NCI-H2171 treated with DMSO at 0.1 percent for 48 hours (cell line): ENCODE measurements at regions not wholly inside any gene's neighbourhood (a gene's known extent, or its start where the extent isn't known, plus 50 kb on each side); places are given as distances from the start of the nearest gene placed in this dataset.
"Not testable (repeated sequence)": the region's sequence is repeated elsewhere in the genome, so short reads cannot be mapped to it uniquely, and the experiment has no call there.

Experiments
- DNase-seq: peaks from one replicate; lab custom pipeline; 2025; lab: John Stamatoyannopoulos, UW

DNA sequence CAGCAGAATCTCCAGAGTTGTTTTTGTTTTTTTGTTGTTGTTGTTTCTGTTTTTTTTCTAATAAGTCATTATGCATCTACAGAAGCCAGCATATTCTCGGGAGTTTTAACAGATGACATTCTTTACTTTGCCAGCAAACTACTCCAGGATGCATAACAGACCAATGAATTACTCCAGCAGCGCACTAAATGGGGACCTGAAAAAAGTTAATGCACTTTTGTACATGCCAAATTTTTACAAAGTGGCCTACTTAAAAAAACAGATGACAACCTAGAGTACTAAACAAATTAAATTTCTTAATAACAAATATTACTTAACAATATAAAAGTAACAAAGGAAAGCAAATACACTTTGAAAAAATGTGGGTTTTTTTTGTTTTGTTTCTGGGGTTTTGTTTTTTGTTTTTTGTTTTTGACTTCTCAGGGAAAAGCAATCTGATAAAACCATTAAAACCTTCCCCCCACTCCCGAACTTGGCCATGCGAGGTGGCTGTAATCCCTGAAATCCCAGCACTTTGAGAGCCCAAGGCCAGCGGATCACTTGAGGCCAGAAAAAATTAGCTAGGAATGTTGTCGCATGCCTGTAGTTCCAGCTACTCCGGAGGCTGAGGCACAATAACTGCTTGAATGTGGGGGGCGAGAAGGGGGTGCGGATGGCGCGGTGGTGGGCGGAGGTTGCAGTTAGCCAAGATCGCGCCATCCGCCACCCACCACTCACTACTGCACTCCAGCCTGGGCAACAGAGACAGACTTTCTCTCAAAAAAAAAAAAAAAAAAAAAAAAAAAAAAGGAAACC lies 352.4 kb downstream of the CETN3 start:
- DNase-seq, result no peak

DNA sequence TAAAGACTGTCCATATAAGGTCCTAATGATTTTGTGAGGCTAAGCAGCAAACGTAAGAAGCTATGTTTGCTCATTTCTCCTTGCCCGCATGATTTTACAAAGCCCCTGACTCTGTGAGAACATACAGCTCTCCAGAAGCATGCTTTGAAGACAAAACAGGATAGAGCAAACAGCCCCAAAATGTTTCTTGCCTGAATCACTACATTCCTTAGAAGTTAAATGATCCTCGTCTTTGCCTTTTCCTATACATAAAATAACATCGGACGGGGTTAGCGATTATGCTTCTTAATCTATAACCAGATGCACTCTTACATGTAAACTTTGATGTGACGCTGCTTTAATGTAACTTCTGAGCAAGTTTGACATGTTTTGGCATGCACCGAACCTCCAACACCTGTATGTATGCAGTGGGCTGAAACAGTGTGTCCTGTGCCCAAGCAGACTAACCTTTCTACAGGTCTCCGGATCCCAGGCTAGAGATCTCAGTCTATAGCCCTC lies 353.7 kb downstream of the CETN3 start:
- DNase-seq, result no peak

DNA sequence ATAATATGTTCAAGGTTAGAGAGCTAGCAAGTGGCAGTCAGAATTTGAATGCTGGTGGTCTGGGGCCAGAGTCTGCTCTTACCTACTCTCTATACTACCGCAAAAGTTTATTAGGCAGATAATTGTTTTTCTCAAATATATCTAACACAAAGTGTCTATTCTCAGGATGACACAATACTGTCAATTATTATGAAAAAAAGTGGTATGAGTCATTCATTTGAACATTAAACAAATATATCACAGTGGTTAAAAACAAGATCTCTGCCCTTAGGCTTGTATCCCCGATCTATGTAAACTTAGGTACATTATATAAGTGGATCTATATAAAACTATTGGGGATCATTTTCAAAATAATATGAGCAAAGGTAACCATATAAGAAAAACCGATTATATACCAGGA lies 354.9 kb downstream of the CETN3 start:
- no peak for DNase-seq

DNA sequence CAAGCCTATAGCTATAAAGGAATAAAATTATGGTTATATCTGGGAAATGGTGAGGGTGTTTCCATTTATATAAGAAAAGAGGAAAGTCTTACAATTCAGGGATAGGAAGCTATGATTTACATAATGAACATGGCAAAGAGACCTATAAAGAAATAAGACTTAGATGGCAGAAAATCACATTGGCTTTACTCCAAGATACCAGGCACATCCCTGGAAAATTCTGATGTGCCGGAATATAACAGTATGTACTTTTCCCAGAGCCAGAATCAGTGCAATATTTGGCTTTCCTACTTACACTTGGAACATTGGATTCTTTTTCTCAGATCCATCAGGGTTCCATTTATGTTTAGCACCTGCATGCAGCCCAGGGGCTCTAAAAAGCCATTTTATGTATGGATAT lies 357.8 kb downstream of the CETN3 start:
- no peak for DNase-seq

DNA sequence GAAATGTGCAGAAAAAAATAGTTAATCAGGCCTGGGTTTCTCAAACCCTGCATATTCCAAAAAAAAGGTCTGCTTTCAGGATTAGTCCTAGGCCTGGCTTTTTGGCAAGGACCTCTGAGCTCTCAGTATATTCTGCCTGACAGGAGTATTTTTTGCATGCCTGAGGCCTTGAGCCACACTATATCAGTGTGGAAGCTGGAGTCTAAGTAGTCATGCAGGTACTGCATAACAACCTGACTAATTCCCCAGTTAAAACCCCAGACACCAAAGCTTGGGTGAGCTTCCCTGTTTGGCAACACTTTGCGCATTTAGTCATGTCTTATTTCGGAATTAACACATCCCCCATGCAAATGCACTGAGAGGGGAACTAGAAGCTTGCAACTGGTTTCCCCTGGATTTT lies 359.5 kb downstream of the CETN3 start:
- no peak for DNase-seq

DNA sequence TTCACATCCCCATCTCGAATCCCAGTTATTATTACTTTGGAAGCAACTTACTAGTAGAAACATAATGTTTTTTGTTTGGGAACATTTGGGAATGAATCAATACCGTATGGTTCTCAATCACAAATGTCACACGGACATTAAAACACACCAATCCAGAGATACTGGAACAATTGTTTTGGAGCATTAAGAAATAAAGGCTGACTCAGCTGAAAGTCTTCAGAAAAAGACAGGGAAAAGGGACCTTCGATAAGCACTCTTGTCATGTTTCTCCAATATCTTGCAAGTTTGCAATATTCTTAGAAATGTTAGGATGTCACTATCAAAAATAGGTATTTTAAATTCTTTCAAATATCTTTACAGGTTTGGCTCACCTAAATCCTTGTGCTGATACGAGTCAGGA lies 362.4 kb downstream of the CETN3 start:
- DNase-seq, result no peak

DNA sequence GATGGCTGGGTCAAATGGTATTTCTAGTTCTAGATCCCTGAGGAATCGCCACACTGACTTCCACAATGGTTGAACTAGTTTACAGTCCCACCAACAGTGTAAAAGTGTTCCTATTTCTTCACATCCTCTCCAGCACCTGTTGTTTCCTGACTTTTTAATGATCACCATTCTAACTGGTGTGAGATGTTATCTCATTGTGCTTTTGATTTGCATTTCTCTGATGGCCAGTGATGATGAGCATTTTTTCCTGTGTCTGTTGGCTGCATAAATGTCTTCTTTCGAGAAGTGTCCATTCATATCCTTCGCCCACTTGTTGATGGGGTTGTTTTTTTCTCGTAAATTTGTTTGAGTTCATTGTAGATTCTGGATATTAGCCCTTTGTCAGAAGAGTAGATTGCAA lies 369.5 kb downstream of the CETN3 start:
- DNase-seq, result not testable (repeated sequence)

DNA sequence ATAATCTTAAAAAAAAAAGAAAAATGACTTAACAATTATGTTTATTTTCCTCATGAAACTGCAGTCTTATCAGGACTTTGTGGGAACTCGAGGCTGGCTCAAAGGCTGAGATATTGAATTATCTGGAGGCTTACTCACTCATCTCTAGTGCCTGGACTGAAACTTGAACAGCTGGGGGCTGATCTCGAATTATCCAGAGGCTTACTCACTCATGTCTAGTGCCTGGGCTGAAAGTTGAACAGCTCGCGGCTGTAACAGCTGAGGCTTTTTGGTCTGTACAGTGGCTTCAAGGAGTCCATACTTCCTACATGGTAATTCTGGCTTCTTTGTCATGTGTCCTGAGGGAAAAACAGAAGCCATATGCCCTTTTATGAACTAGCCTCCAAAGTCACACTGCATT lies 371.9 kb downstream of the CETN3 start:
- no peak for DNase-seq

DNA sequence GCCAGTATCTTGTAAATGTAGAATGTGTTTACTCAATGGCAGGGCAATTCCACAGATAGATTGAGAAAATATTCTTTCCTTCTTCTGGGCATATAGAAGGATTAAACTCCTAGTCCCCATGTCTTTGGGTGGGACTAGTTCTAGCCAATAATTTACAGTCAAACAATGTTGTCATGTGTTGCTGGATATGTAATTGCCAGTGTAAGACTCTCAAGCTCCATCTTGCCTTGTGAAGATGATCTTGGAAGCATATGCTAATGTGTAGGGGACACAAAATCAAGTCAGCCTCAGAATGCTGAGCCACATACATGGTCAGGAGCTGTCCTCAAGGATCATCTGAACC lies 386.9 kb downstream of the CETN3 start:
- DNase-seq, result no peak

DNA sequence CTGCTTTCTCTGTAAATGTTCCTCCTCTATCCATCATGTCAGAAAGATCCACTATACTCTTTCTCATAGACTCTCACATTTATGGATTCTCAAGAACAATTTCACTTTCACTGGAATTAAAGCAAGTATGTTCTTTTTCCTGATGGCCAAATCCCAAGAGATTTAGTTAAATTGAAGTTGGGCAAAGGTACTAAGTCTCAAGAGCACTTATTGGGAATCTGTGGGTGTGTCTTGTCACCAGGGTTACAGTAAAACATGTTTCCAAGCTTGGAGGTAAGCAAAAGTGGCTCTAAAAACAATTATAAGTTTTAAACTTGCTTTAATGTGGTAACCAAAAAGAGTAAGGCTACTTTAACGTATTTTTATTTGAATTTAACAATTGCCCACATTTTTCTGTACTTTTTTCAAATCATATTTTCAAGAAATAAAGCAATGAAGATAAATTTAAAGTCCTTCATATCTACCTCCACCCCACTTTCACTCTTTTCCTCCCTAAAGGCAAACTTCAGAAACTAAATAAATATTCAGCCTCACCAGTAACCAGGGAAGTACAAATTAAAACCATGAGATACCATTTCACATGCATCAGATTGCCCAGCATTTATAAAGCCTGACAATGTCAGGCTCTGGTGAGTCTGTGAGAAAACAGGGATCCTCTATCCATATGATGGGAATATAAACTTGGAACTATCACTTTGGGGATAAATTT lies 387.4 kb downstream of the CETN3 start:
- no peak for DNase-seq

DNA sequence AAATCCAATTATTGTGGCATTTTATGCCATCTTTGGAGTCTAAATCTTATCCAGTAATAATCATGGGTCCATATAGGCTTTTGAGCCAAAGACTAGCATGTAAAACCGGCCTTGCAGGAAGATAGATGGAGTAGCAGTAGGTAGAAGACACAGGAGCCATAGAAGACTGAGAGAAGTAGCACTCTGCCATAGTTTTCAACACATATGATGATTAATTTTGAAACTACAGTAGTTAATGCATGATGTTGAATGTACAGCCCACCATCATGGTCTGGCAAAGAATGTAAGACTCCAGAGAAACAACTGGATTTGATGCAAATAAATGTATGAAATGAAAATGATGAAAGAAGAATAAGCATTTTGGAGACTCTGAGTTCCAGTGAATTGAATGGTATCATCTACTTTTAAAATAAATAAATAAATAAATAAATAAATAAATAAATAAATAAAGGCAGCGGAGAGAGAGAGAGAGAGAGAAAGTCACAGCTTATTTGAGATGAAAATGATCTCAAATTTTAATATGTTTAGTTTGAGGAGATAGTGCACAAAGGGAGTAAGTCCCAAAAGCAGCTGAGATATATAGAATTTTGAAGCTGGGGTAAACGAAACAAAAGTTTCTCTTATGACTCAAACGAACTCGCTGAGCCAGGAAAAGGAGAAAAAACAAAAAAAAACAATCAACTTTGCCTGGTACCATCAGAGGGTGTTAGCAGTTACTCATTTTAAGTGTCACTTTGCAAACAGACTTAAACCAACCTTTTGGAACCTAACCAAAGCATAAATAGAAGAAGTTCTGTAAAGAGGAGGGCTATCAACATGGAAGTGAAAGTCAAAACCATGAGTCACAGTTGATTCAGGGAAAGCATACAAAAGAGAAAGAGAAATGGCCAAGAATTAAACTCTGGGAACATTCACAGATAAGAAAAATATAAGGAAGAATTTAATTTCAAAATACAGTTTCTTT lies 388.7 kb downstream of the CETN3 start:
- no peak for DNase-seq

DNA sequence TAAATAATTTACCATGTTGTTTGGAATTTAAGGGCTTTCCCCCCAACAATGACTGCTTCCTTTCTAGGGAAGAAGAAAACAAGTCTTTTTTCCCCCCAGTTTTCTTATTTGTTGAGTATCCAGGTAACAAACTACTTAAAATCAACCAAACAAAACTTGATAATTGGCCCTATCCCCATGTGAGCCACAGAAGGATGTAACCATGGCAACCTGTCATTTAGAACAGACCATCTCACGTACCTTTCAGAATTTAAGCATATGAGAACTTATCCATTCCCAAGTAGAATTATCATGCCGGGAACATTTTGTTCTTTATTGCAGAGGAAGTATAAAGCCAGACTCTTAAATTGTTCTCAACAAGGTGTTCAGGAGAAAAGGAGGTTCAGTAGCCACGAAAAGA lies 392.3 kb downstream of the CETN3 start:
- DNase-seq, result no peak

DNA sequence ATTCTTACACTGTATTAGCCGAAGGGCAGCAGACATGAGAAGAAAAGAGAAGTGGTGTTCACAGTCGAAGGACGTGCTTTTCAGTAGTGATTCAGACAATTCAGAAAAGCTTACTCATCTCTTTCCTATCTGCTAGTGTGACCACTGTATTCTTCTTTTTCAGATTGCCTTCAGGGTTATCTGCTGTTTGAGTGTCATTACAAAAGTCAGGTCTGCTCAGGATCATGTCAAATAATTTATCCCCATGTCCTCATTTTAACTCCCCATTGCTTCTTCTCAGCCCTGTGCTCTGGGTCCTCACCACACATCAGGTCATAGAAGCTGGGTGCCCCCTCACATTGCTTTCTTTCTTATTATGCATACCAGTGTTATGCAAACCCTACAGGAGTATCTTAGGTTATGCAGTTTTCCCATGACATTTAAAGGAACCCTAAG lies 394.0 kb downstream of the CETN3 start:
- no peak for DNase-seq

DNA sequence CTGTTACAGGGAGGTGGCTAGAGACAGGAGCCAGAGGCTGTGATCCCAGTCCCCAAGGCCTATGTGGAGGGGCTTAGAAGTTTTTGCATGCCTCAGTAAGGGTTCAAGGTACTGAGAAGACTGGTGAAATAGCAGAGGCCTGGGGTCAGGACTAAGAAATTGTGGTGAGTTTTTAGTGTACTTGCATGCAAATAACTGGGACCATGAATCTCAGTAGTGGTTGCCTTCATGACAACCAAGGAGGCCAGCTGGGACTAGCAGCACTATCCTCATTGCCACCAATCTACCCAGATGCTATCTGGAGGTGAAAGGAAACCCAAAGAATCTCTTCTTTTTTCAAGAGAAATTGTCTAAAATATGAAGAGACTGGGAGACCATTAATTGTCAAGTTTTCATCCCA lies 395.1 kb downstream of the CETN3 start:
- no peak for DNase-seq

DNA sequence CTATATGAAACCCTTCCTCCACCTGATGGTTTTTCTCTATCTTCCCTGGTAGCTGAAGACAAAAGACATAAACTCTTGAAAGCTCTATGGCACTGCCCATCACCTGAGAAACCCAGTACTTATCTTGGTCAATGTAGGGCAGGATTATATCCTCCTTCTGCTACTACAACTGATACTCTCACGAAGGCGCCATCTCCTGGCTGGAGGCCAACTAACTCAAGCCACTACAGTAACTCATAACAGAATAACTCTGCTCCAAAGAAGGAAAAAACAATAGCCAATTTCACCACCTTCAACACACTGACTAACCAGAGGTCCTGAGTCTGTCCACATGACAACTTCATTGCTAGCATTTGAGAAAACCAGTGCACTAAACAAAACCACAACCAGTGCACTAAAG lies 409.2 kb downstream of the CETN3 start:
- no peak for DNase-seq

DNA sequence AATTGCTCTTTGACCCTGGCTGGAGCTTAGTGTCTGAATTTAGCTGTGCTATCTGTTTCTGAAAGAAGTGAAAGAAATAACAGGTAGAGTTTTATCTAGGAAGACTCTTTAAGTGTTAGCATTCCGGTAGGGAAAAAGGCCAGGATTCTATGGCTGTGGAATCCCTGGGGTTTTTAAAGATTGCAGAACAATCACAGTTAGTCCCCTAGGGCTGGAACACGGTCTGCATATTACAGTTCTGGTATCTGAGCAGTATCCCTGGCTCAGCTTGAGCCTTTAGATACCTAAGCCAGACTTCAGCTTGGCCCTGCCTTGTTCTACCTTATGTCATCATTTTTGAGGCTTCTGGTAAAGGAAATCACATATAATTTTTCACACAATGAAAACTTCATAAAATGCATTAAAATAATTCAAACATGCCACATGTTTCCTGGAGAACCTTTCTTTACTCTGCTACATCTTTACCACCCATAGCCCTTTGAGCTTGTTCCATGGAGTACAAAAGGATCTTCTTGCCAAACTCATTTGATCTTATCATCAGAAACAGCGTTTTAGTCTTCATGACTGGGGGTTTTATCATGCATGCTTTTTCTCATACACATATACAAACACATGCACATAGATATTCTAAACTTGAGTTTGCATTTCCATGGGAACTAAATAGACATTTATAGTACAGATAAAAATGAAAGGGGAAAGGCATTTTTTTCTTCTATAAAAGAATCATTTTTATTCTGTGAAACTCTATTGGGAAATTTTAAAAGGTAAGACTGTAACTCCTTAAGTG lies 410.8 kb downstream of the CETN3 start:
- DNase-seq, result no peak

DNA sequence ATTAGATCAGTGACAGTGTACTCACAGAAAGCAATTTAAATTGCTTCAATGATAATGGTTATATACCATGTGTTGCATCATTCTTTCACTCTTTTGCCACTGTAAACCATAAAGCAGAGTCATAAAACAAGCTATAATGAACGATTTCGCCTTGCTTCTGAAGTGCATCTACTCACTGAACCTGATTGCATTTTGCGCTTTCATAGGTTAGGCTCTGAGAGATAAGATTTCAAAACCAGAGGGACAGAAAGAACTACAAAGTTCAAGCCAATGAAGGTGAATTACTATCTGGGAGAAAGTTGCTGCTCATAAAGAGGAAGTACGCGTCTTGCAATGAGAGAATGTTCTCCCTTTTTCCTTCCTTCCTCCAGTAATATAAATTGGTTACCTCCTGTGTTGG lies 412.7 kb downstream of the CETN3 start:
- DNase-seq, result no peak

DNA sequence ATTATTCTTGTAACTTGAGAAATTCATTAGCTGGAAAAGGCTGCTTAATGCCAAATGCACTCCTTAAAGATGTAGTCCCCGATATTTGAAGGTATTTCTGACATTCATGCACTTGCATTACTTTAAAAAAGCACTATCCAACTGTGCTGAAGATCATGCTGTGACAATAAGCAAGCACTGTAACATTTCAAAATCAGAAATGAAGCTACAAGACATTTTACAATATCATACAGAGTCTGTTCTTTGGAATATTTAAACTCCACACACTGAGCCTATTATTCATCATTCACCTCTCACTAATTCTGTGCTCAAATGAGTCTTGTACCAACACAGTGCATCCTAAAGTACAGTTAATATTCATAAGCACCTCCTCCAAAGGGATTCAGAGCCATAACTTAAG lies 413.2 kb downstream of the CETN3 start:
- DNase-seq, result no peak

DNA sequence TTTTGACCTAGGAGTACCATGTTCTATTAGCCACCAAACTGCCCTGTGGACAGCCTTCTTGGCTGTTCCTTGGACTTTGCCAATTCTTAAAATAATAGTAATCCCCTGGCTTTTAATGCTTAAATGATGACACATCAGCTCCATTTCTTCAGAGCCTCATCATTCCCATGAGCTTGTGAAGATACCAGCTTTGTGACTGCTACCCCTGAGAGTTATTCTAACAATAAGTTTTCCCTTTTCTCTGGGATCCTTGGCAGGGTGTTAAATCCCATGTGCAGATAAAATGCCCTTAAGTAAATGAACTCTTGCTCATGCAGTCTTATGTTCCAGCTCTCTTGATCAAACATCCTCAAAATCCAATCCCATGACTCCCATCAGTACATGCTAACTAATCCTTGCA lies 415.3 kb downstream of the CETN3 start:
- no peak for DNase-seq

DNA sequence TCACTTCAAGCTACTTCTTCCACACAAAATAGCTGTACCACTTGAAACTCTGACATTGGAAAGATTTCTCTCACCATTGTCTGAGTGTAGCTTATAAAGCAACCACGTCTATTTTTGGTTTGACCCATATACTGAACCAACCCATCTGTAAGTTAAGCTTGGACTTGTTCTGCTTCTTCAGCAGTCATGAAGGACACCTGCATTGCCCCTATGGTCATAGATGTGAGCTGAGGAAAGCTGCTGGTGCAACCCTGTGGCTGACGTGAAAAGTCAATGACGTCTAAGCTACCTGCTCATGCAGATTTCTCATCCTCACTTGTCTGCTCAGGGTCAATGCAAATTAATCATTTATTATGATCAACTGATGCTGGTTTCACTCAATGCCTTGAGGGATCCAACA lies 417.4 kb downstream of the CETN3 start:
- DNase-seq, result no peak

DNA sequence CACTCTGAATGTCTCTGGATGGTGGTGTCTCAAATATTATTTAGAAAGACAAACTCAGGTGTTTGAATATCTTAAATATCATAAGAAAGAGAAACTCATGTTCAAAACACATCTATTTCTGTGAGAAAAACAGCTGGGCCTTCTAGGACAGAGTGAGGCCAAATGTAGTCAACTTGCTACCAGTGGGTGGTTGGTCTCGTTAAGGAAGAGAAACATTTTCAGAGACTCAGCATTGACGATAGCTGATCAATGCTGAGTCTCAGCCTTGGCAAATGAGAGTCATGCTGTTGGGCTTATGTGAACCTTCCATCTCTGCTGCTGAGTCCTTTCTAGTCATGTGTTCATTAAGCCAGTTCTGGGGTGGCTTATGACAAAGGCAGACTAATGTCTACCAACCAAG lies 418.0 kb downstream of the CETN3 start:
- DNase-seq, result no peak

DNA sequence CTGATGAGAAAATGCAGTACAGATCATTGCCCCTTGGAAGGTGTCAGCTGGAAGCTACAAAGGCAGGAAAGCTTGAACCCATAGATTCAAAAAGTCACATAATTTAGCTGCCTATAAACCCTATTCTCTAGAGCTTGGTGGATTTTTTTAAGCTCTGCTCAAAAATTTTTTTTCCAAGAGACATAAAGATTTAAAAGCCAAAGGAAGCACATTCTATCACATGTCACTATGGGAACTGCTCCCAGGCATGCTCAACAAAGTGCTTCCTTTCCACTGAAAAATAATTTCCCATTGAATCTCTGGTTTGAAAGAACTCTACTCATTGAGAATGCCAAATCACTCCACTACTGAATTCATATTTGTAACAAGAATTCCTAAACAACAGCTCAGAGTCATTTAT lies 419.8 kb downstream of the CETN3 start:
- DNase-seq, result no peak
